H1 (cell line): ENCODE measurements at regions not wholly inside any gene's neighbourhood (a gene's known extent, or its start where the extent isn't known, plus 50 kb on each side); places are given as distances from the start of the nearest gene placed in this dataset.

Source experiments
- CTCF ChIA-PET: fragments of 300-600 bp; sonication (Branson Sonifier 250); formaldehyde crosslinking; loops from one replicate; lab custom pipeline; 2021; ENCODE audit not compliant: partially characterized antibody; lab: Charles Lee
- POLR2A ChIA-PET: fragments of 300-600 bp; sonication (Branson Sonifier 250); formaldehyde crosslinking; loops from one replicate; lab custom pipeline; 2021; ENCODE audit warnings: inconsistent platforms; ENCODE audit not compliant: partially characterized antibody; lab: Charles Lee
- DNase-seq, 2 experiments: peaks; one replicate each; pipeline versions ENCODE4 v3.0.0 to v3.0.0-alpha.2; 2010 to 2022; ENCODE audit warnings: low spot score in 2 of 2, low read depth in 1 of 2, mixed read lengths in 1 of 2
- FAIRE-seq: peaks from 2 replicates; lab custom pipeline; 2011; peaks lifted over from hg19 to GRCh38; lab: Jason Lieb, UNC
- H2AFZ ChIP-seq: 2 replicates; pipeline ENCODE4 v1.8.1; 2012; ENCODE audit warnings: low read length, inconsistent platforms
- H2AK5ac ChIP-seq: 2 replicates; pipeline ENCODE4 v1.6.1; 2013; ENCODE audit warnings: low read depth, low read length
- H2BK120ac ChIP-seq: replicated peaks from 2 replicates; pipeline ENCODE3; 2013; ENCODE audit warnings: low read depth, low read length, inconsistent platforms
- H2BK12ac ChIP-seq: 2 replicates; pipeline ENCODE4 v1.6.1; 2013; ENCODE audit warnings: low read depth, low read length
- H2BK15ac ChIP-seq: 2 replicates; pipeline ENCODE4 v1.6.1; 2013; ENCODE audit warnings: low read length
- H2BK20ac ChIP-seq: 2 replicates; pipeline ENCODE4 v1.6.1; 2013; ENCODE audit warnings: low read length
- H2BK5ac ChIP-seq: 2 replicates; pipeline ENCODE4 v1.6.1; 2013; ENCODE audit warnings: low read depth, low read length
- H3K14ac ChIP-seq: 2 replicates; pipeline ENCODE4 v1.6.1; 2013; ENCODE audit warnings: inconsistent platforms; ENCODE audit not compliant: insufficient read length
- H3K18ac ChIP-seq: 2 replicates; pipeline ENCODE4 v1.6.1; 2013; ENCODE audit warnings: low read length; ENCODE audit errors: extremely low read depth
- H3K23ac ChIP-seq: 2 replicates; pipeline ENCODE4 v1.6.1; 2013; ENCODE audit warnings: inconsistent platforms; ENCODE audit not compliant: insufficient read length
- H3K23me2 ChIP-seq: 2 replicates; pipeline ENCODE4 v1.6.1; 2013; ENCODE audit warnings: low read depth, low read length
- H3K27ac ChIP-seq: 2 replicates; pipeline ENCODE4 v1.6.1; 2011; ENCODE audit warnings: low read depth, low read length, inconsistent platforms
- H3K27me3 ChIP-seq, 4 experiments: replicated peaks in 1 of 4; 1 replicate in 1 of 4; 2 replicates in 3 of 4; pipeline versions ENCODE4 v1.6.1 to v1.8.1; 2011 to 2013; ENCODE audit warnings: low read length in 3 of 4, mild to moderate bottlenecking in 3 of 4, inconsistent platforms in 2 of 4, mixed read lengths in 2 of 4, moderate library complexity in 1 of 4; ENCODE audit not compliant: control insufficient read depth in 3 of 4, insufficient read depth in 3 of 4; ENCODE audit errors: extremely low read depth in 1 of 4
- H3K36me3 ChIP-seq, 4 experiments: 2 replicates each; pipeline versions ENCODE4 v1.6.1 to v1.8.1; 2011 to 2013; ENCODE audit warnings: mild to moderate bottlenecking in 4 of 4, low read length in 3 of 4, moderate library complexity in 2 of 4, control low read depth in 1 of 4, inconsistent platforms in 1 of 4; ENCODE audit not compliant: insufficient read depth in 4 of 4, control insufficient read depth in 2 of 4
- H3K4ac ChIP-seq: replicated peaks from 2 replicates; pipeline ENCODE3; 2013; ENCODE audit warnings: low read length, low read depth, mixed read lengths, inconsistent platforms; ENCODE audit not compliant: insufficient read length
- H3K4me1 ChIP-seq, 4 experiments: replicated peaks in 1 of 4; 1 replicate in 1 of 4; 2 replicates in 3 of 4; pipeline versions ENCODE4 v1.6.1 to v1.8.1; 2011 to 2013; ENCODE audit warnings: low read length in 3 of 4, inconsistent platforms in 2 of 4, mixed read lengths in 1 of 4; ENCODE audit not compliant: insufficient read depth in 4 of 4, control insufficient read depth in 3 of 4
- H3K4me2 ChIP-seq, 2 experiments: 2 replicates each; pipeline versions ENCODE4 v1.6.1 to v1.8.1; 2011 to 2013; ENCODE audit warnings: low read depth in 2 of 2, low read length in 2 of 2, control low read depth in 1 of 2, inconsistent platforms in 1 of 2, mild to moderate bottlenecking in 1 of 2; ENCODE audit not compliant: insufficient read depth in 1 of 2
- H3K4me3 ChIP-seq, 4 experiments: fragments of 200-600, 300-600 bp in 1 of 4; sonication (generic), shearing (Covaris generic), sonication (Bioruptor Twin) in 1 of 4; 2 replicates each; pipeline versions ENCODE4 v1.5.1 to v1.8.1; 2011 to 2016; ENCODE audit warnings: low read length in 4 of 4, low read depth in 3 of 4, control low read depth in 2 of 4, inconsistent platforms in 2 of 4, mild to moderate bottlenecking in 2 of 4, mixed read lengths in 1 of 4, moderate library complexity in 1 of 4; ENCODE audit not compliant: insufficient read depth in 2 of 4; ENCODE audit errors: extremely low read depth in 1 of 4
- H3K56ac ChIP-seq: replicated peaks from 2 replicates; pipeline ENCODE3; 2013; ENCODE audit warnings: low read depth, mild to moderate bottlenecking, mixed read lengths, low read length, inconsistent platforms; ENCODE audit not compliant: insufficient read length
- H3K79me1 ChIP-seq: 2 replicates; pipeline ENCODE4 v1.6.1; 2013; ENCODE audit warnings: low read depth, low read length, control low read depth
- H3K79me2 ChIP-seq, 2 experiments: 2 replicates each; pipeline versions ENCODE4 v1.6.1 to v1.8.1; 2012 to 2013; ENCODE audit warnings: low read length in 2 of 2, mild to moderate bottlenecking in 2 of 2, inconsistent platforms in 1 of 2; ENCODE audit not compliant: insufficient read depth in 2 of 2, control insufficient read depth in 1 of 2
- H3K9ac ChIP-seq, 4 experiments: replicated peaks in 1 of 4; 1 replicate in 1 of 4; 2 replicates in 3 of 4; pipeline versions ENCODE4 v1.6.1 to v1.8.1; 2011 to 2013; ENCODE audit warnings: low read depth in 3 of 4, low read length in 3 of 4, control low read depth in 2 of 4, mild to moderate bottlenecking in 2 of 4, moderate library complexity in 2 of 4, inconsistent platforms in 1 of 4; ENCODE audit errors: extremely low read depth in 1 of 4
- H3K9me3 ChIP-seq, 2 experiments: 2 replicates each; pipeline versions ENCODE4 v1.6.1 to v1.8.1; 2012 to 2013; ENCODE audit warnings: mild to moderate bottlenecking in 2 of 2, moderate library complexity in 2 of 2, control low read depth in 1 of 2, inconsistent platforms in 1 of 2, low read depth in 1 of 2, low read length in 1 of 2, mixed read lengths in 1 of 2; ENCODE audit not compliant: insufficient read depth in 2 of 2
- H4K20me1 ChIP-seq, 2 experiments: replicated peaks in 1 of 2; 2 replicates each; pipeline versions ENCODE3 to v1.8.1; 2011 to 2013; ENCODE audit warnings: inconsistent platforms in 2 of 2, low read length in 2 of 2, mild to moderate bottlenecking in 1 of 2; ENCODE audit not compliant: insufficient read depth in 2 of 2, control insufficient read depth in 1 of 2
- H4K5ac ChIP-seq: 2 replicates; pipeline ENCODE4 v1.6.1; 2013; ENCODE audit warnings: low read length, low read depth, mixed read lengths, inconsistent platforms; ENCODE audit not compliant: insufficient read length
- H4K8ac ChIP-seq: 2 replicates; pipeline ENCODE4 v1.8.0; 2013; ENCODE audit warnings: mild to moderate bottlenecking, moderate library complexity, low read length, inconsistent platforms; ENCODE audit not compliant: insufficient read depth; ENCODE audit errors: extremely low read depth
- H4K91ac ChIP-seq: replicated peaks from 2 replicates; pipeline ENCODE3; 2013; ENCODE audit warnings: low read length, mixed read lengths, inconsistent platforms; ENCODE audit not compliant: insufficient read length
- CEBPB ChIP-seq: IDR thresholded peaks from 2 replicates; pipeline ENCODE4 v1.6.1; 2012; ENCODE audit warnings: low read depth, low read length
- CHD1 ChIP-seq: IDR thresholded peaks from 2 replicates; pipeline ENCODE4 v1.6.1; 2012; ENCODE audit warnings: low read depth, low read length, improper control_type of control experiment
- GTF2F1 ChIP-seq: IDR thresholded peaks from 2 replicates; pipeline ENCODE4 v1.6.1; 2012; ENCODE audit warnings: low read depth, low read length, improper control_type of control experiment, borderline replicate concordance
- HDAC2 ChIP-seq, 2 experiments: fragments of 300-600 bp in 1 of 2; sonication (generic) in 1 of 2; IDR thresholded peaks; 2 replicates each; pipeline ENCODE4 v1.6.1; 2011 to 2012; ENCODE audit warnings: low read depth in 2 of 2, low read length in 2 of 2, mild to moderate bottlenecking in 2 of 2, moderate library complexity in 2 of 2, borderline replicate concordance in 1 of 2, inconsistent platforms in 1 of 2
- POLR2A ChIP-seq, 2 experiments: IDR thresholded peaks; 1 replicate in 1 of 2; 2 replicates in 1 of 2; pipeline ENCODE4 v1.6.1; 2011; ENCODE audit warnings: low read depth in 2 of 2, low read length in 2 of 2, mild to moderate bottlenecking in 2 of 2; ENCODE audit errors: control extremely low read depth in 1 of 2
- POLR2AphosphoS5 ChIP-seq: IDR thresholded peaks from 2 replicates; pipeline ENCODE4 v1.6.1; 2011; ENCODE audit warnings: low read depth, low read length
- POU5F1 ChIP-seq: IDR thresholded peaks from 2 replicates; pipeline ENCODE4 v1.6.1; 2011; ENCODE audit warnings: low read depth, mild to moderate bottlenecking, low read length, moderate library complexity
- RFX5 ChIP-seq: IDR thresholded peaks from 2 replicates; pipeline ENCODE4 v1.6.1; 2011; ENCODE audit warnings: low read depth, low read length, improper control_type of control experiment, borderline replicate concordance
- RXRA ChIP-seq: IDR thresholded peaks from 2 replicates; pipeline ENCODE4 v1.6.1; 2011; ENCODE audit warnings: low read depth, mild to moderate bottlenecking, low read length, moderate library complexity; ENCODE audit not compliant: insufficient read depth
- SIRT6 ChIP-seq: IDR thresholded peaks from one replicate; pipeline ENCODE4 v1.7.1; 2012; ENCODE audit warnings: low read length, inconsistent platforms
- SIX5 ChIP-seq: IDR thresholded peaks from 2 replicates; pipeline ENCODE4 v1.6.1; 2011; ENCODE audit warnings: mild to moderate bottlenecking, low read depth, low read length
- TCF12 ChIP-seq: IDR thresholded peaks from 2 replicates; pipeline ENCODE4 v1.6.1; 2011; ENCODE audit warnings: low read depth, mild to moderate bottlenecking, low read length
- TEAD4 ChIP-seq: IDR thresholded peaks from 2 replicates; pipeline ENCODE4 v1.6.1; 2012; ENCODE audit warnings: low read depth, low read length, inconsistent platforms, mixed read lengths
- TF ChIP-seq, protein P1 (sequence below): IDR thresholded peaks from 2 replicates; pipeline ENCODE4 v1.6.1; 2012; ENCODE audit warnings: inconsistent platforms

DNA sequence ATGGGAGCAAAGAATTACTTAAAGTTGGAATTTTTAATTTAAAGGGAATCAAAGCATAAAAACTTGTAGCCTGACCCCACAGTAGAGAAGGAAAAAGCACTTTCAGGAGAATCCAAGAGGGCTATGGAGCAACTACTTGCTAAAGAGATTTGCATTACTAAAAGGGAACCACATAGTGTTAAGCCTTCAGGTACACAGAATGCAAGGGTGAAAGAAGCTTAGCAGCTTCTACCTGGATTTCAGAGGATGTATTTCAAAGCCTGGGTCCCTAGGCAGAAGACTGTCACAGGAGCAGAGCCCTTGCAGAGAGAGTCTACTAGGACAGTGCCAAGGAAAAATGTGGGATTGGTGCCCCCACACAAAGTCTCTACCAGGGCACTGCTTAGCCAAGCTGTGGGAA is 575.0 kb downstream of the GBE1 start:
- Histone ChIP-seq H3K56ac (no peak overlapping the region), H3K79me2 (no peaks in the 10 kb centered on the region), H3K27ac (no peak overlapping the region), H3K9ac (no peak overlapping the region), H2BK20ac (no peak overlapping the region), H2BK12ac (no peak overlapping the region), H3K4me3 (no peak overlapping the region), H3K4me2 (no peak overlapping the region), H2BK120ac (no peak overlapping the region), H2BK15ac (no peak overlapping the region), H2AFZ (no peak overlapping the region), H3K9me3 (peaks cover 0 to 5% of the 10 kb centered on the region in 2 experiments; a peak in 1 of 4 replicates), H3K23ac (no peak overlapping the region), H2AK5ac (no peak overlapping the region), H3K4ac (no peak overlapping the region), H3K27me3 (no peaks in the 10 kb centered on the region), H3K23me2 (no peaks in the 10 kb centered on the region; the same call in 1 of the 2 replicates), H3K14ac (no peak overlapping the region), H3K4me1 (no peaks in the 10 kb centered on the region; a peak in 1 of 7 replicates), H4K20me1 (no peaks in the 10 kb centered on the region), H4K5ac (no peak overlapping the region), H2BK5ac (no peak overlapping the region), H4K8ac (peak overlapping the region; percentile 51; the same call in 1 of the 2 replicates), H3K79me1 (no peaks in the 10 kb centered on the region), H4K91ac (no peak overlapping the region), H3K18ac (no peak overlapping the region), H3K36me3 (no peaks in the 10 kb centered on the region)
- ChIA-PET POLR2A (no interaction called here), CTCF (interaction anchor here (0.7 to 2.0 kb wide), 3 partner anchors 13 to 19 kb away, joined by 3 to 7 read pairs (median 4); no protein-coding TSS in a partner anchor)
- TF ChIP-seq POLR2A (IDR thresholded peaks at IDR 0.05; ENCODE audit: control extremely low read depth in 1 of 2, low read depth in 2 of 2, low read length in 2 of 2) (no peak), RFX5 (no peak), POLR2AphosphoS5 (no peak), TEAD4 (no peak), GTF2F1 (no peak), SIX5 (no peak), HDAC2 (IDR thresholded peaks at IDR 0.05; ENCODE audit: borderline replicate concordance in 1 of 2, low read depth in 2 of 2, low read length in 2 of 2) (no peak), POU5F1 (no peak), SIRT6 (no peak), CEBPB (no peak), TCF12 (no peak), RXRA (no peak), CHD1 (no peak)
- TF ChIP-seq, protein P1, sequence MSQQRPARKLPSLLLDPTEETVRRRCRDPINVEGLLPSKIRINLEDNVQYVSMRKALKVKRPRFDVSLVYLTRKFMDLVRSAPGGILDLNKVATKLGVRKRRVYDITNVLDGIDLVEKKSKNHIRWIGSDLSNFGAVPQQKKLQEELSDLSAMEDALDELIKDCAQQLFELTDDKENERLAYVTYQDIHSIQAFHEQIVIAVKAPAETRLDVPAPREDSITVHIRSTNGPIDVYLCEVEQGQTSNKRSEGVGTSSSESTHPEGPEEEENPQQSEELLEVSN, result no peak
- DNase-seq, result no peak
- FAIRE-seq, result no peak
